HPDE6-E6E7 (cell line): ENCODE measurements at regions not wholly inside any gene's neighbourhood (a gene's known extent, or its start where the extent isn't known, plus 50 kb on each side); places are given as distances from the start of the nearest gene placed in this dataset.

Experiments used
- DNase-seq: peaks from one replicate; pipeline ENCODE4 v3.0.0; 2011; ENCODE audit warnings: missing footprints; ENCODE audit errors: extremely low spot score

DNA sequence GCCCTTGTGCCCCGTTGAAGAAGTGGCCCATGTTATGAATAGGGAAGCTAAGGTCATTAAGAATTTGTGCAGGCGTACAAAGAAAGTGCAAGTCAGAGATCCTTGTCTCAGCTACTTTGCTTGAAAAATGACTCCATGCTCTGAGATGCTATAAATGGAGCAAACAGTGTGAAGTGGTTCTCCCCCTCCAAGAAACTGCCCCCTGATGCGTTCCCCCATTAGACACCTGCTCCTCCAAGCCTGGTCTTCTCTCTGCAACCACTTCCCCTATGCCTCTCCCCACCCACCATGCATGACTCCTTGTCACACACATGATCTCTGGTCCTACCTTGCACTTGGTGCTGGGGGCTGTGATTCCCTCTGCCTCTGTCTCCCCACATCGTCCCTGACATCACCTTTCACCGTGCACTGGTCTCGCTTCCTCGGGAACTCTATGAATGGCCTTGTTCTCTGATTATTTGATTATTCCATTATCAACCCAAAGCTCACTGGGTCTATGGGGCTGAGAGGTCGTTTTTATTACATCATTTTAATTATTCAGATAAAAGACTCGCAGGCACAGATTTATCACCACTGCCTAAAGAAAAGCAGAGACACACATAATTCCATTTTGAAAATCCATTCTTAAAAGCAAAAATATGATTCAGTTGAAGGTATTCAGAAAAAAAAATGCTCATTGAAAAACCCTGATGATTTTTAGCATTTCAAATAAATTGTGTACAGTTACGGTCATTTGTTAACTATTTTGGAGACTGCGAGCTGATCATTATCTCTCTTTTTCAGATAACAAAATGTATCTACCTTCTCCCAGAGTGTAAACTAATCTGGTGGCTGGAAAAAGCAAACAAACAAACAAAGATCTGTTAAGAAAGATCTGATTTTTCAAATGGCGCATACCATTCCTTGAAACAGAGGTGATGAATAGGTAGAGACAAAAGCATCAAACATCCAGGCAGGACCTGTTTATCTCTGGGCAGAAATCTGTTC, 294.9 kb downstream of the SOX11 start:
- DNase-seq, result no peak

- DNase-seq, result no peak
These were observed 295.9 kb downstream of the SOX11 start for GRCh38 chr2:5988120-5988519.

DNA sequence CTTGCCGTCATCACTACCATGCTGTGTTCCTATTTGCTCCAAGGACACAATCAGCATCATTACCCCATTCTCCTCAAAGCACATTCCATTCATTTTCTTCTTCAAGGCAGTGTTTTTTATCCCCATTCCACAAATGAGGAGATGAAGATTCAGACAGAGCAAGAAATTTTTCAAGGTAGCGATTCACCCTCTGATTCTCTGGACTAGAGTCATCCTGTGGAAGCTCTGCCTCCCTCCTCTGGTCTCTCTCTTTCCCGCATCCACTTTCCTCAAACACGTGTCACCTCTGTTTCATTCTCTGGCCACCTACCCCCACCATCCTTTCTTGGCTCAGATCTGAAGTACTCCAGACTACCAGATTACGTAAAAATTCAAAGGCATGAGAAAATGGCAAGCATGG, 297.9 kb downstream of the SOX11 start:
- DNase-seq, result no peak

DNA sequence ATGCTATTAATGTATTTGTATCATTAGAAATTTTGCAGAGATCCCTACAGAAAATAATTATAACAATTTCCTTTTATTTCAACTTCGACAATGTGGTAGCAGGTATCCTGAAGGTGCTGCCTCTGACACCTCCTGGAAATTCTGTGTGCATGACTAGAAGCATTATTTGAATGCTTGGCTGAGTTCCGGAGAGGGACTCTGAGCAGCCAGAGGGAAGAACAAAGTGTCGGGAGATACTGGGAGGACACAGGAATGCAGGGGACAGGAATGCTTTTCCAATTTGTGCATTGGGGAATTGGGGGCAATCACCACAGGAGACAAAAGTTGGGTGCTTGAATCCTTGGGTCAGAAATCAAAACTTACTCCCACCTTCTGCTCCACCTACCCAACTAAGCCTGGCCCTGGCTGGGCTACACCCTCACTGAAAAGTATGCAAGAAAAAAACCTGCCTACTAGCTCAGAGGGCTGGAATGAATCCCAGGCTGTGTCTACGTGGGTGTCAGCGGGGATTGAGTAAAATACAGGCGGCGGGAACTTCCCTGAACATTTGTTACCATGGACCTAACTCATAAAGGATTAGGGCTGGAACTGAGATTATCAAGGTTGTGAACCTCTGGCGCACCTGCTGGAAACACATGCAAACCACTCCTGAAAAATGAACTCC, 299.3 kb downstream of the SOX11 start:
- DNase-seq, result no peak

DNA sequence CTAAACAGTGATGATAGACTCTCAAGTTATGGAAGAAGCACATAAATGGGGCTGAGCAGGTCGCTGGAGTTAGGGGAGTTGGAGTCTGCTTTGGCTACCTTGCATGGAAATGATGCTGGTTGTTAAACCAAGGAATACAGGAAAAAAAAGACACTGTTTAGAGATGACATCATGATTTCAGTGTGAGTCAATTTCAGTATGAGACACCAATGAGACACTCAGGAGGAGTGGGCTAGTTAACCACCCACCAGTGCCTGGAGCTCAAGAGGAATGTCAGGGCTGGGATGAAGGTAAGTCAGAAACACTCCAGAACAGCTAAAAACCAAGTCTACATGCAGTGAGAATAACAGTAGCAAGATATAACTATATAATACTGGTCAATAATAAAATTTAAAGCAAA, 303.6 kb downstream of the SOX11 start:
- DNase-seq, result no peak

DNA sequence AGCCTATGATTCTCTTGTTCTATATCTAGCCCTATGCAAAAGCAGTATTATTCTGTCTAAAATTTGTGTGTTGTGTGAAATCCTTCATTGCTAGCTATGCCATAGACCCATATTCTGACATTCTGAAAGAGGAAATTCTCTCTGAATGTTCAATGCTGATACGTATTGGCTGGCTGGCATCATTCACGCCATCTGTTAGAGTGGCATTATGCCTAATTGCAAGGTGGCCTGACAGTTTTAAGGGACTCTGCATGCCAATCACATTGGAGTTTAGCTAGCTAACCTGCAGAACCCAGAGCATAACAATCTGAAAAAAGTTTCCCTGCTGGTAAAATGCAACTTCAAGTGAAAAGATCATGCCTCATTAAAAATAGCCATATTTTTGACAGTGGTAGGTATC, 316.0 kb downstream of the SOX11 start:
- DNase-seq, result no peak

DNA sequence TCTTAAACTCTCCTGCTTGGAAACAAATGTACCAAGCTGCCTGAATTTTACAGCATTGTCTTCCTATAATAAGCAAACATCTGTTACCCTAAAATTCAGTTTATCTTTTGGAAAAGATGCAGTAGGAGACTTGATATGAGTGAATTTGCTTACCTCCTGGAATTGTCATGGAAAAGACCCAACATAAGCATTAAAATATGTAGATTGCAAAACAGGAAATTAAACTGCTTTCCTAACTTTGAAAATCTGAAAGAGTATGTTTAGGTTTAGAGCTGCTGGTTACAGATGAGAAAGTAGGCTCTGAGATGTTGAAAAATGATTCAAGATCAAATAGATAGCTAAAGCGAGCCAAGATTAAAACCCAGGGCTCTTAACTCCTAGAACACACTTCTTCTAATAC, 316.5 kb downstream of the SOX11 start:
- no peak for DNase-seq

GRCh38 chr2:6010163-6010562, 318.0 kb downstream of the SOX11 start:
- DNase-seq, result no peak

- no peak for DNase-seq
These were observed 319.7 kb downstream of the SOX11 start for GRCh38 chr2:6011921-6012320.

DNA sequence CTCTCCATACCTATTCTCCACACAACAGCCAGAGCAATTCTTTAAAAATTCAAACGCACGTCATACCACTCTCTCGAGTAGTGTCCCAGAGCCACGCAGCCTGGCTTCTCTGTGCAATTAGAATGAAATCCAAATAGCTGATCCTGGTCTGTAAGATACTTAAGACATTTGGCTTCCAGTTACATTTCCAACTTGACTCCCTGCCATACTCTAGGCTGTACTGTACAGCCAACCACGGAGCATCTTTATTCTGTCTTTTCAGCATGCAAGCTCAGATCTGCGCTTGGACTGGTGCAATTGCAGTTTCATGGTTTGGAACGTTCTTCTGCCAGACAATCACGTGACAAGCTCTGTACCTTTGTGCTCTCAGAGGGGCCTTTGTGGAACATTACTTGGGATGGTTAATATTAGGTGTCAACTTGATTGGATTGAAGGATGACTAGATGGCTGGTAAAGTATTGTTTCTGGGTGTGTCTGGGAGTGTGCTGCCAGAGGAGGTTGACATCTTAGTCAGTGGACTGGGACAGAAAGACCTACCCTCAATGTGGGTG, 325.6 kb downstream of the SOX11 start:
- DNase-seq, result no peak

DNA sequence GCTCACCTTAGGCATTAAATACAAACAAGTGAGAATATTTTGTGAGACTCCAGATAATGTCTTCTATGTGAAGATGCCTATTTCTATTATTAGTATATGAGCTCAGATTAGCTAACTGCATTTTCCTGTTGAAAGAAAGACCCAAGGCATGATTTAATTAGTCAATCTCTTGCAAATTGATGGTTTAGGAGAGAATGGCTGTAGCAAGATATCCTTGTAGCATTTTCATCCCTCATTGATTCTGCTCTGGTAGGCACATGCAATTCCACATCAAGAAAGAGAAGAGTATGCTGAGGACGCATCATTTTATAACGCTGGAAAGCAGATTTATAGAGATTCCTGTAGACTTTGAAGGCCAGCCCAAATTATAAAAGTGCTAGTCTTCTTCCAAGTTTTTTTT, 332.0 kb downstream of the SOX11 start:
- DNase-seq, result no peak

GRCh38 chr2:6024784-6025183, 332.6 kb downstream of the SOX11 start:
- no peak for DNase-seq

GRCh38 chr2:6025391-6025790, 333.2 kb downstream of the SOX11 start:
- no peak for DNase-seq

- no peak for DNase-seq
These were observed 334.9 kb downstream of the SOX11 start for GRCh38 chr2:6027066-6027465.

DNA sequence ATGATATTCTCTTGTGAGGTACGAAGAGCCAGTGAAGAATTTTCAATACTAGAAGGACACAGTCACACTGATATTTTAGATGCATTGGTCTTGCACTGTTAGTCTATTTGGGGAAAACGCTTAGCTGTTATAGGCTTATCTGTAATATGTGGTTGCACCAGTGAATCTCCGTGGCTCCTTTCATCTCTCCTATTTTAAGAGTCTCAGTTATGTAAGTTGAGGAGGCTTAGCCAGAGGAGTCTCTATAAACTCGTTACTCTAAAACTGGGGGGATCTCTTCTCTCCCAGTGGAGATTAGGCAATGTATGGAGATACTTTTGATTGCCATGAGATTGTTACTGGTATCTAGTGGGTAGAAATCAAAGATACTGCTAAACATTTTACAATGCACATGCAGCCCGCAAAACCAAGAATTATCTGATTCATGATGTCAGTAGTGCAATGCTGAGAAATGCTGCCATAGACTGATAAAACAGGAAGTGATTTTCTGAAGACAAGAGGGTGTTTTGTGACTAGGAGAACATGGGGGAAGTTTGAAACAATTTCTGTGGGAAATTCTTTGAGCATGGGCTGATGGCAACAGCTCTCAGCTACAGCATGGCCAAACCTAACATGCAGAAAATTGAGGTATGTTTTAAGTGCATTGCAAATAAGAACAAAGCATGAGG, 339.1 kb downstream of the SOX11 start:
- DNase-seq, result no peak

DNA sequence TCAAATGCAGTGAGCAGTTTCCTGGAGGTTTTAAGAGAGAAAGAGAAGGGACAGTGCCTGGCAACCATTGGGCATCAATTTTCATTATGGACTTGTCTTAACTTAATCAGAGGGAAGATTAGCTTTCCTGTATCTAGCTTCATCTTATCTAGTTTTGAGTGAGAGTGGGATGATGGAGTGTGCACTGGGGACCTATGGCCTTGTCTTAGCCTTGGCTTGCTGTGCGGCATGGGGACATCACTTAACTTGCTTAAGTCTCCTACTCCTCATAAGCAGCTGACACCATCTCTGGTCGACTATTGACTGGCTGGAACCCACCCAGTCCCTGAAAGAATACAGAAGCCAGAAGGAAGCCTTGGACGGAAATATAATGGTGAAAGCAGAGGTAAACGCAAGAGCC, 344.0 kb downstream of the SOX11 start:
- no peak for DNase-seq

- DNase-seq, result no peak
These were observed 351.1 kb downstream of the SOX11 start for GRCh38 chr2:6043238-6043637.

- DNase-seq, result no peak
These were observed 360.5 kb downstream of the SOX11 start for GRCh38 chr2:6052649-6053048.

GRCh38 chr2:6053743-6054142, 361.6 kb downstream of the SOX11 start:
- no peak for DNase-seq

DNA sequence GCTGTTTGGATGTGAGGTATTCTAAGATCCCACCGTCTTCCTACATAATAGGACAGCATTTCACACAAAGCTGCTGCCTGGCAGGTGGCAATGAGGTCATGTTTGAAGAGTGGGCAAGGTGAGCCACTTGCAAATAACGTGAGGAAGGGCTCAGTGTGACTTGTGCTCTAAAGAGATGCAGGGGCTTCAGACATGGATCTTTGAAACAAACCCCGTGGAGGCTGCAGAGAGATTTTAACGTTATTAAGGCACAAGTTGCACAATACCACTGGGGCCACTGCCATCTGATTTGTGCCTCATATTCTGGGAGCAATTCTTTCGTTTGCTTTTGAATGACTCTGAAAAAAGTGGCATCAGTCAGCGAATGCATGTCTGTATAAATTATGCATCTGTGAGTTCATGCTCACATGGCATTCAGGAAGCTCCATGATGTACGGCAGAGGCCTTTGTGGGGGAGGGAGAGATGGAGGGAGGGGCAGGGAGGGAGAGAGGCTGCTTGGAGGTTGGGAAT, 362.0 kb downstream of the SOX11 start:
- DNase-seq, result no peak

DNA sequence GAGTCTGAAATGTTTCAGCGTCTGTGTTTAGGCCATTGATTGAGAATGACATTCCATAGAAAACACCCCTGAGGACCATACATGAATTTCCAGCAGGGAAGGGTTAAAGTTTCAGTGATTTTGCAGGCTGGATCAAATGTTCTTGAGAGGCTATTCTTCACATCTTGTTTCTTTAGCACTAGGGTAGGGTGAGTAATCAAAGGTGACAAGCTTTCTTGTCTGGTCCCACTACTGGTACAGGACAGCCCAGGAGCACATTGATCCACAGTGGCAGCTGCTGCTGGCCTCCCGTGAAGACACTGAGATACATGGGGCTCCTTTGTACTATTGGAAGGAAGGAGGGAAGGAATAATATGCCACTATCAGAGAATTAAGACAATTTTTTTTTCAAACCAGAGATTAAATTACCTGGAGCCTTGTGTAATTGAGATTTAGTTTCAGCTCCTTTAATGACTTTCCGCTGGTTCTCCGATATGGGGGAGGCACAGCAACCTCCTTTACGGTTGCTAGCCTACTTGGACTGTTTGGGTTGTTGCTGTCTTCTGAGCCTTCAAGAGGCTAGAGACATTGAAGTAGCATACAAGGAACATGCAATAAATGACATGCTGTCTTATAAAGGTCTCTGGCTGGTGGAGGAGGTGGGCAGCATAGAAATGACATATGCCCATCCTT, 368.9 kb downstream of the SOX11 start:
- DNase-seq, result no peak

DNA sequence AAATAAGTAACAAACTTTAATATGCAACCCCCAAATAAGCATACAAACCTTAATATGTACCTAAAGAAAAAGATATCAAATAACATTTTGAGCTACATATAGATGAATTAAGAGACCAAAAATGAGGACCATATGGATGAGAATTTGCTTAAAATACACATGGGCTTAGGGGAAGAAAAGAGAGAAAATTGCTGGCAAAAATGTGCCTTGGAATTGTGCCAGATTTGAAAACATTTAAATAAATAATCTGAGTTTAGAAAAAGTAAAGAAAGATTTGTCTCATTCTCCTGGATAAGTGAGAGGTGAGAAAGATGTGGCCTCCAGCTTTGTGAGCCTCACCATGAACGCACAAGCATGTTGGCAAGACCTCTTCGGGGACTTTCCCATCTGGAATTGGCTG, 372.6 kb downstream of the SOX11 start:
- DNase-seq, result no peak
